ENCODE measurements at regions not wholly inside any gene's neighbourhood (a gene's known extent, or its start where the extent isn't known, plus 50 kb on each side); places are given as distances from the start of the nearest gene placed in this dataset.

DNA sequence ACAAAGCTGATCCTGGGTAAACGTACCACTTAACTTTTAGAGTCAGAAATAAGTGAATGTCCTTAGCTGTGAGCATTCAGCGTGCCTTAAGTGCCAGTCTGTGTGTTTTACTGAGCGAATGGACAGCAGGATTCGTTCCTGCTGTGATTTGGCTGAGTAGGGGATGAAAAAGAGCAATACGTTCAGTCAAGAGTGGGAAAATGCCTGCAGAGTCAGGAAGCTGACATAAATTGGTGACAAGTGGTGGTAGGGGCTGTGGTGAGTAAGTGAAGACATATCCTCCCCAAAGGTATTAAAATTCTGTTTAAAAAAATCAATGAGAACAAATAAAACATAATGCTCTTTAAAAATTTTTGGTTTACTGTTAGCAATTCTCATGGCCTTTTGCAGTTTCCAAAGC is 56.6 kb upstream of the TNIP3 start:
- Histone ChIP-seq H3K36me3 (no peaks in the 10 kb centered on the region), H3K27ac (no peak overlapping the region), H3K4me1 (no peaks in the 10 kb centered on the region), H3K27me3 (no peaks in the 10 kb centered on the region), H3K9me3 (no peaks in the 10 kb centered on the region), H3K4me3 (no peak overlapping the region)
- TF ChIP-seq, protein P1, sequence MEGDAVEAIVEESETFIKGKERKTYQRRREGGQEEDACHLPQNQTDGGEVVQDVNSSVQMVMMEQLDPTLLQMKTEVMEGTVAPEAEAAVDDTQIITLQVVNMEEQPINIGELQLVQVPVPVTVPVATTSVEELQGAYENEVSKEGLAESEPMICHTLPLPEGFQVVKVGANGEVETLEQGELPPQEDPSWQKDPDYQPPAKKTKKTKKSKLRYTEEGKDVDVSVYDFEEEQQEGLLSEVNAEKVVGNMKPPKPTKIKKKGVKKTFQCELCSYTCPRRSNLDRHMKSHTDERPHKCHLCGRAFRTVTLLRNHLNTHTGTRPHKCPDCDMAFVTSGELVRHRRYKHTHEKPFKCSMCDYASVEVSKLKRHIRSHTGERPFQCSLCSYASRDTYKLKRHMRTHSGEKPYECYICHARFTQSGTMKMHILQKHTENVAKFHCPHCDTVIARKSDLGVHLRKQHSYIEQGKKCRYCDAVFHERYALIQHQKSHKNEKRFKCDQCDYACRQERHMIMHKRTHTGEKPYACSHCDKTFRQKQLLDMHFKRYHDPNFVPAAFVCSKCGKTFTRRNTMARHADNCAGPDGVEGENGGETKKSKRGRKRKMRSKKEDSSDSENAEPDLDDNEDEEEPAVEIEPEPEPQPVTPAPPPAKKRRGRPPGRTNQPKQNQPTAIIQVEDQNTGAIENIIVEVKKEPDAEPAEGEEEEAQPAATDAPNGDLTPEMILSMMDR (IDR thresholded peaks at IDR 0.05), result no peak
- no peak for TF ChIP-seq POLR2A (IDR thresholded peaks at IDR 0.05)
- no peak for TF ChIP-seq EP300 (IDR thresholded peaks at IDR 0.05)
- DNase-seq (ENCODE audit: low spot score in 2 of 2), result no peak
- 66 to 72% methylated on average over 5 of the region's 5 CpGs for WGBS, 2 donors

DNA sequence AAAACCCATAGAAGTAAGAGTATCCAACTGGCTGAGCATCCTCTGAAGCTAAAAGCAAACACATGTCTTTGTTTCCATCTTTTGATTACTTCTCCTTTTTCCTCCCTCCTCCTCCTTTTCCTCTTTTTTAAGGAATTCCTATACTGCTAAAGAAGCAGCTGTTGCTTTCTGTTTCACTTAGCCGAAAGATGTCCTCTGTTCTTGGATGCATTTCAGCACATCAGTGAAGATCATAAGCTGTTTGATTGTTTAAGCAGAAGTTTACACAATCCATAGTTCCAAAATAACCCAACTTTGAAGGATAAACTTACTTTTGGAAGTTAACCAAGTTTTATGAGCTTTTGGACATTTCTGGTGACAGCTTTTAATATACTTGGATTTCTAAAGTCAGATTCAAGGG is 55.1 kb upstream of the TNIP3 start:
- Histone ChIP-seq H3K4me3 (no peak overlapping the region), H3K27me3 (no peaks in the 10 kb centered on the region), H3K9me3 (no peaks in the 10 kb centered on the region), H3K36me3 (no peaks in the 10 kb centered on the region), H3K4me1 (no peaks in the 10 kb centered on the region), H3K27ac (no peak overlapping the region)
- 33 to 42% methylated on average over 1 of the region's 1 CpG for WGBS, 2 donors
- TF ChIP-seq, protein P1 (IDR thresholded peaks at IDR 0.05), result no peak
- TF ChIP-seq POLR2A (IDR thresholded peaks at IDR 0.05), result no peak
- TF ChIP-seq EP300 (IDR thresholded peaks at IDR 0.05), result no peak
- no peak for DNase-seq (ENCODE audit: low spot score in 2 of 2)

DNA sequence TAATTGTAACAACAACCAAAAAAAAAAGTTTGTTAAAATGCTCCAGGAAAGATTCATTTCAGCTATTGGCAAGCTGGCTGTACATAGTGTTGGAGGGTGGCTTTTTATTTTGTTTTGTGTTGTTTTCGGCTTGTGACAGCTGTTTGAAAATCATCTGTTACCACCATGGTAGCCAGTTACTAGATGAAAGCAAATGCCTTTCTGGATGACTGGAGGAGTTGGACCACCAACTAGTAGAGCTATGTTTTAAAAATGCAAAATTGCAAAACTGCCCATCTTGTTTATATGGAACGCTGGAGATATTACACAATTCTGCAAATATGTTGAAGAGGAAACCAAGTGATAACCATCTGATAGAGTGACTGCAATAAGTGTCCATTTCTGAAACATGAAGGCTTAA is 53.2 kb upstream of the TNIP3 start:
- no peak for DNase-seq (ENCODE audit: low spot score in 2 of 2)
- no peaks in the 10 kb centered on the region for H3K27me3 ChIP-seq
- H3K4me1 ChIP-seq, result no peaks in the 10 kb centered on the region
- no peaks in the 10 kb centered on the region for H3K9me3 ChIP-seq
- WGBS, 2 donors, result 54 to 59% methylated on average over 2 of the region's 2 CpGs
- H3K4me3 ChIP-seq, result no peak overlapping the region
- no peak overlapping the region for H3K27ac ChIP-seq
- no peak for TF ChIP-seq POLR2A (IDR thresholded peaks at IDR 0.05)
- TF ChIP-seq, protein P1 (IDR thresholded peaks at IDR 0.05), result no peak
- TF ChIP-seq EP300 (IDR thresholded peaks at IDR 0.05), result no peak
- H3K36me3 ChIP-seq, result no peaks in the 10 kb centered on the region

DNA sequence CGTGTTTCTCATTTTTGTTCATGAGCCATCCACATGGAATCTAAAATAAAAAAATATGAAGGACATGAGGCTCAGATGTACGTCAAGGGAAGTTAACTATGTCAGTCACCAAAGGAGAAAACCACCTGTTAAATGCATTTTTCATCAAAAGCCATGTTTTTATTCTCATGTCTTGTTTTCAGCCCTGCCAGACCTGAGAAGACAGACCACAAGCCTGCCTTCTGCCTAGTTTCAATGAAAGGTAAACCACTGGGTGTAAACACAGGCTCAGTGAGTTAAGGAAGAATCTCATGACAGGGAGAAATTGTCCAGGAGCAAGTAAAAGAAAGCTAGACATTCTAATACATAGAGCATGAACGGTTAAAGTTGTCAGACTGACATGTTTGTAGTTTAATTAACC is 52.3 kb upstream of the TNIP3 start:
- Histone ChIP-seq H3K4me3 (no peak overlapping the region), H3K27me3 (no peaks in the 10 kb centered on the region), H3K36me3 (no peaks in the 10 kb centered on the region), H3K9me3 (no peaks in the 10 kb centered on the region), H3K4me1 (no peaks in the 10 kb centered on the region), H3K27ac (no peak overlapping the region)
- no peak for DNase-seq (ENCODE audit: low spot score in 2 of 2)
- WGBS, 2 donors, result 83 to 84% methylated on average over 3 of the region's 3 CpGs
- TF ChIP-seq, protein P1 (IDR thresholded peaks at IDR 0.05), result no peak

DNA sequence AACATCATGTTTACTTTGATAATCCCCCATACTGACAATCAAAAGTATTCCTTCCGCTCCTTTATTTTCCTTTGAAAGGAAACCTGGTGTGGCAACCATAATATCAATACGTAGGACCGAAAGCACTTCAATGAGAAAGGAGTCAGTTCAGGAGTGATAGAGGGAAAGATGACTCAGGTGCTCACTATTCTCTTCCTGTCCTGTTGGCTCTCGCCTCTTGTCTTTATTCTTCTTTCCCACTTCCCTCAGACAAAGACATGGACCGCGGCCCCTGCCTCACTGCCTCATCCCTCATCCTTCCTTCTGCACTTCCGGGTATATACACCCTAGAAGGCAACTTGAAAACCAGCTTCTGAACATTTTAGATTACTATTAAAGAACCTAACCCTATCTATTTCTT is 49.8 kb upstream of the TNIP3 start:
- H3K27me3 ChIP-seq, result no peaks in the 10 kb centered on the region
- no peaks in the 10 kb centered on the region for H3K36me3 ChIP-seq
- H3K9me3 ChIP-seq, result no peaks in the 10 kb centered on the region
- no peak overlapping the region for H3K4me3 ChIP-seq
- TF ChIP-seq POLR2A (IDR thresholded peaks at IDR 0.05) (no peak), EP300 (IDR thresholded peaks at IDR 0.05) (no peak)
- TF ChIP-seq, protein P1 (IDR thresholded peaks at IDR 0.05), result no peak
- DNase-seq (ENCODE audit: low spot score in 2 of 2), result no peak
- 92 to 95% methylated on average over 7 of the region's 7 CpGs for WGBS, 2 donors
- no peak overlapping the region for H3K27ac ChIP-seq
- no peaks in the 10 kb centered on the region for H3K4me1 ChIP-seq

Data from tibial nerve (tissue), 4 donors.